ENCODE measurements at regions not wholly inside any gene's neighbourhood (a gene's known extent, or its start where the extent isn't known, plus 50 kb on each side); places are given as distances from the start of the nearest gene placed in this dataset.

DNA sequence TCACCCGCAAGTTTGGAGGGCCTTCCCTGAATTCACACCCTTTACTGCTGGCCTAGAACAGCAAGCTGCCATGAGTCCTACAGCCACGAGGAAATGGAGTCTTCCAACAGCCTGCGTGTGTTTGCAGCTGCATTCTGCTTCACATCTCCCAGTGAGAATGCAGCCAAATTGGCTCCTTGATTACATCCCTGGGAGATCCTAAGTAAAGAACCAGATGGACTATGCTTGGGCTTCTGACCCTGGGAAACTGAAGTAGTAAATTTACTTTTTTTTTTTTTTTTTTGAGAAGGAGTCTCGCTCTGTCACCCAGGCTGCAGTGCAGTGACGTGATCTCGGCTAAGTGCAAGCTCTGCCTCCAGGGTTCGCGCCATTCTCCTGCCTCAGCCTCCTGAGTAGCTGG lies 617.0 kb upstream of the CDH18 start:
- no peak for DNase-seq (ENCODE audit: low read depth in 2 of 2)
- no peaks in the 10 kb centered on the region for H3K36me3 ChIP-seq (ENCODE audit: control insufficient read depth, insufficient read depth, low read length)
- no peak overlapping the region for H3K4me2 ChIP-seq (ENCODE audit: extremely low read depth, insufficient read depth, low read length)
- no peak overlapping the region for H3K9ac ChIP-seq (ENCODE audit: insufficient read depth, low read length)
- H2AFZ ChIP-seq (ENCODE audit: low read length), result no peak overlapping the region
- TF ChIP-seq, protein P1, sequence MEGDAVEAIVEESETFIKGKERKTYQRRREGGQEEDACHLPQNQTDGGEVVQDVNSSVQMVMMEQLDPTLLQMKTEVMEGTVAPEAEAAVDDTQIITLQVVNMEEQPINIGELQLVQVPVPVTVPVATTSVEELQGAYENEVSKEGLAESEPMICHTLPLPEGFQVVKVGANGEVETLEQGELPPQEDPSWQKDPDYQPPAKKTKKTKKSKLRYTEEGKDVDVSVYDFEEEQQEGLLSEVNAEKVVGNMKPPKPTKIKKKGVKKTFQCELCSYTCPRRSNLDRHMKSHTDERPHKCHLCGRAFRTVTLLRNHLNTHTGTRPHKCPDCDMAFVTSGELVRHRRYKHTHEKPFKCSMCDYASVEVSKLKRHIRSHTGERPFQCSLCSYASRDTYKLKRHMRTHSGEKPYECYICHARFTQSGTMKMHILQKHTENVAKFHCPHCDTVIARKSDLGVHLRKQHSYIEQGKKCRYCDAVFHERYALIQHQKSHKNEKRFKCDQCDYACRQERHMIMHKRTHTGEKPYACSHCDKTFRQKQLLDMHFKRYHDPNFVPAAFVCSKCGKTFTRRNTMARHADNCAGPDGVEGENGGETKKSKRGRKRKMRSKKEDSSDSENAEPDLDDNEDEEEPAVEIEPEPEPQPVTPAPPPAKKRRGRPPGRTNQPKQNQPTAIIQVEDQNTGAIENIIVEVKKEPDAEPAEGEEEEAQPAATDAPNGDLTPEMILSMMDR (conservative IDR thresholded peaks at IDR 0.05 in 1 of 2, IDR thresholded peaks at IDR 0.05 in 1 of 2; ENCODE audit: low read depth in 1 of 2, low read length in 2 of 2), result no peak
- no peak for TF ChIP-seq EZH2 (IDR thresholded peaks at IDR 0.05; ENCODE audit: low read length, missing control alignments)
- no peaks in the 10 kb centered on the region for H4K20me1 ChIP-seq (ENCODE audit: control insufficient read depth, extremely low read depth, insufficient read depth, low read length)
- no peaks in the 10 kb centered on the region for H3K27me3 ChIP-seq (ENCODE audit: control insufficient read depth, insufficient read depth, low read length)
- H3K27ac ChIP-seq (ENCODE audit: insufficient read depth, low read length), result no peak overlapping the region
- no peaks in the 10 kb centered on the region for H3K4me1 ChIP-seq (ENCODE audit: control insufficient read depth, extremely low read depth, insufficient read depth, low read length)
- H3K4me3 ChIP-seq (replicated peaks in 1 of 4; ENCODE audit: control extremely low read depth in 1 of 4, insufficient read depth in 1 of 4, low read depth in 3 of 4, low read length in 4 of 4), result no peak overlapping the region
- H3K9me3 ChIP-seq (ENCODE audit: control insufficient read depth, insufficient read depth, low read depth, low read length), result no peaks in the 10 kb centered on the region
- no peaks in the 10 kb centered on the region for H3K79me2 ChIP-seq (ENCODE audit: control insufficient read depth, insufficient read depth, low read length)

DNA sequence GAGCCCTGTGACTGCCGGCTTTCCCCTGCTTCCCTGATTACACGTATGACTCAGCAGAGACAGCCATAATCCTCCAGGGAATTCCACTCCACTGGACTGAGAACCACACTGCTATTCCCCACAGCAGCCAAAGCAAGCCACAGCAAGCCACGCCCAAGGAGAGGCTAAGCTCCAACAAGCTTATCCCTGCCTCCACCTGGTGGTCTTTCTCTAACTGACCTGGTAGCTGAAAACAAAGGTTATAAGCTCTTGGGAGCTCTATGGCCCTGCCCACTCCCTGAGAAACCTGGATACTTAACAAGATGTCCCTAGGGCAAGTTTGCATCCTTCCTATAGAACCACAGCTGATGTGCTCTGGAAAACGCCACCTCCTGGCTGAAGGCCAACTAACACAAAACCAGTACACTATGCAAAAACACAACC lies 613.7 kb upstream of the CDH18 start:
- Histone ChIP-seq H3K9me3 (ENCODE audit: control insufficient read depth, insufficient read depth, low read depth, low read length) (no peaks in the 10 kb centered on the region), H3K27me3 (ENCODE audit: control insufficient read depth, insufficient read depth, low read length) (no peaks in the 10 kb centered on the region), H3K4me3 (replicated peaks in 1 of 4; ENCODE audit: control extremely low read depth in 1 of 4, insufficient read depth in 1 of 4, low read depth in 3 of 4, low read length in 4 of 4) (no peak overlapping the region), H3K4me2 (ENCODE audit: extremely low read depth, insufficient read depth, low read length) (no peak overlapping the region), H4K20me1 (ENCODE audit: control insufficient read depth, extremely low read depth, insufficient read depth, low read length) (no peaks in the 10 kb centered on the region), H3K79me2 (ENCODE audit: control insufficient read depth, insufficient read depth, low read length) (no peaks in the 10 kb centered on the region), H2AFZ (ENCODE audit: low read length) (no peak overlapping the region), H3K36me3 (ENCODE audit: control insufficient read depth, insufficient read depth, low read length) (no peaks in the 10 kb centered on the region), H3K27ac (ENCODE audit: insufficient read depth, low read length) (no peak overlapping the region), H3K9ac (ENCODE audit: insufficient read depth, low read length) (no peak overlapping the region), H3K4me1 (ENCODE audit: control insufficient read depth, extremely low read depth, insufficient read depth, low read length) (no peaks in the 10 kb centered on the region)
- no peak for TF ChIP-seq EZH2 (IDR thresholded peaks at IDR 0.05; ENCODE audit: low read length, missing control alignments)
- peak; percentile 33 to 71 for DNase-seq (ENCODE audit: low read depth in 2 of 2)

DNA sequence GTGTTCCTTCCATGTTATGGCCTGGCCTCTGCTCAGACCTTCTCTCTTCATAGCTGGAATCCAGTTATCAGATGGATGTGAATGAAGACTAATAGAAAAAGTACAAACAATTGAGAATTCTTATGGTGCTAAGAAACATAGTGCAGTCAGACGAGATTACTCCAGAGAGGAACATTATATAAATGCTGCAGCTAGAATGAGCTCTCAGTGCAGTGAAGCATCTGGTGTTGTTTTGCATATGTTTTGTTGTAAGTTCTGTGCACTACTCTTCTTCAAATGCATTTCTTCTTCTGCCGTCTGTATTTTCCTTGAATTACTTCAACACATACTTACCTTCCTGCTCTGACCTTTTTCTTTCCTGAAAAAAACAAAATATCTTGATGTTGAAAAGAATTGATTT lies 602.4 kb upstream of the CDH18 start:
- Histone ChIP-seq H3K4me2 (ENCODE audit: extremely low read depth, insufficient read depth, low read length) (no peak overlapping the region), H3K79me2 (ENCODE audit: control insufficient read depth, insufficient read depth, low read length) (no peaks in the 10 kb centered on the region), H3K36me3 (ENCODE audit: control insufficient read depth, insufficient read depth, low read length) (no peaks in the 10 kb centered on the region), H2AFZ (ENCODE audit: low read length) (no peak overlapping the region), H3K4me1 (ENCODE audit: control insufficient read depth, extremely low read depth, insufficient read depth, low read length) (no peaks in the 10 kb centered on the region), H4K20me1 (ENCODE audit: control insufficient read depth, extremely low read depth, insufficient read depth, low read length) (no peaks in the 10 kb centered on the region), H3K27ac (ENCODE audit: insufficient read depth, low read length) (no peak overlapping the region), H3K9me3 (ENCODE audit: control insufficient read depth, insufficient read depth, low read depth, low read length) (no peaks in the 10 kb centered on the region), H3K4me3 (replicated peaks in 1 of 4; ENCODE audit: control extremely low read depth in 1 of 4, insufficient read depth in 1 of 4, low read depth in 3 of 4, low read length in 4 of 4) (no peak overlapping the region), H3K27me3 (ENCODE audit: control insufficient read depth, insufficient read depth, low read length) (no peaks in the 10 kb centered on the region), H3K9ac (ENCODE audit: insufficient read depth, low read length) (no peak overlapping the region)
- DNase-seq (ENCODE audit: low read depth in 2 of 2), result no peak
- TF ChIP-seq EZH2 (IDR thresholded peaks at IDR 0.05; ENCODE audit: low read length, missing control alignments), result no peak
- TF ChIP-seq, protein P1 (conservative IDR thresholded peaks at IDR 0.05 in 1 of 2, IDR thresholded peaks at IDR 0.05 in 1 of 2; ENCODE audit: low read depth in 1 of 2, low read length in 2 of 2), result no peak

Measured in fibroblast of lung (primary cell).